ENCODE measurements at regions not wholly inside any gene's neighbourhood (a gene's known extent, or its start where the extent isn't known, plus 50 kb on each side); places are given as distances from the start of the nearest gene placed in this dataset.

DNA sequence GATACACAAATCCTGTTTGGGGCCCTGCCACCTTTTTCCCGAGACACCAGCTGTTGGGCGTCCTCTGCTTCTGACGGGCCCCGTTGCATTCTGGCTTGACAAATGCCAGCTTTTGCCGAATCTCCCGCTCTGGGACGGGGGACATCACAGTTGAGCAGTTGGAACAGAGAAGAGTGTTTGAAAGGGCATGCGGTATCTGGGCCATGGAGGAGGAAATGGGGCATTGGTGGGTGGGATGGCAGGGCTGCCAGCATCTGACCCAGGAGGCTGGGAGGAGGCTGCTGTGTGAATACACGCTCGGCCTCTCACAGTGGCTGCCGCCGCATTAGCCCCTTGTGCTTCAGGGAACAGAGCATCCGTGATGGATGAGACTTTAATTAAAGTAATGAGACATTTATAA, 184.3 kb upstream of the TNRC6C start:
- Histone ChIP-seq H4K20me1 (ENCODE audit: low read depth, low read length) (no peaks in the 10 kb centered on the region), H3K36me3 (ENCODE audit: low read length) (no peaks in the 10 kb centered on the region), H3K4me3 (ENCODE audit: insufficient read depth, low read length, poor library complexity, severe bottlenecking) (no peak overlapping the region), H3K27me3 (ENCODE audit: low read length) (no peaks in the 10 kb centered on the region), H3K9me2 (replicated peaks; ENCODE audit: insufficient read depth, low read length) (no peaks in the 10 kb centered on the region), H3K79me2 (ENCODE audit: insufficient read depth, low read length) (no peaks in the 10 kb centered on the region), H3K27ac (ENCODE audit: low read depth, low read length) (no peak overlapping the region), H3K4me2 (ENCODE audit: low read depth, low read length, poor library complexity, severe bottlenecking) (no peak overlapping the region), H2AFZ (ENCODE audit: low read depth, low read length, severe bottlenecking) (no peak overlapping the region), H3K9ac (ENCODE audit: low read length) (no peak overlapping the region), H3K9me3 (ENCODE audit: insufficient read depth, low read length) (no peaks in the 10 kb centered on the region), H3F3A (ENCODE audit: insufficient read depth) (no peaks in the 10 kb centered on the region)
- TF ChIP-seq, protein P1, sequence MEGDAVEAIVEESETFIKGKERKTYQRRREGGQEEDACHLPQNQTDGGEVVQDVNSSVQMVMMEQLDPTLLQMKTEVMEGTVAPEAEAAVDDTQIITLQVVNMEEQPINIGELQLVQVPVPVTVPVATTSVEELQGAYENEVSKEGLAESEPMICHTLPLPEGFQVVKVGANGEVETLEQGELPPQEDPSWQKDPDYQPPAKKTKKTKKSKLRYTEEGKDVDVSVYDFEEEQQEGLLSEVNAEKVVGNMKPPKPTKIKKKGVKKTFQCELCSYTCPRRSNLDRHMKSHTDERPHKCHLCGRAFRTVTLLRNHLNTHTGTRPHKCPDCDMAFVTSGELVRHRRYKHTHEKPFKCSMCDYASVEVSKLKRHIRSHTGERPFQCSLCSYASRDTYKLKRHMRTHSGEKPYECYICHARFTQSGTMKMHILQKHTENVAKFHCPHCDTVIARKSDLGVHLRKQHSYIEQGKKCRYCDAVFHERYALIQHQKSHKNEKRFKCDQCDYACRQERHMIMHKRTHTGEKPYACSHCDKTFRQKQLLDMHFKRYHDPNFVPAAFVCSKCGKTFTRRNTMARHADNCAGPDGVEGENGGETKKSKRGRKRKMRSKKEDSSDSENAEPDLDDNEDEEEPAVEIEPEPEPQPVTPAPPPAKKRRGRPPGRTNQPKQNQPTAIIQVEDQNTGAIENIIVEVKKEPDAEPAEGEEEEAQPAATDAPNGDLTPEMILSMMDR (IDR thresholded peaks at IDR 0.05; ENCODE audit: insufficient read depth, low read length, poor library complexity, severe bottlenecking) = no peak
- no peak for TF ChIP-seq EZH2phosphoT487 (conservative IDR thresholded peaks at IDR 0.05; ENCODE audit: low read length)

DNA sequence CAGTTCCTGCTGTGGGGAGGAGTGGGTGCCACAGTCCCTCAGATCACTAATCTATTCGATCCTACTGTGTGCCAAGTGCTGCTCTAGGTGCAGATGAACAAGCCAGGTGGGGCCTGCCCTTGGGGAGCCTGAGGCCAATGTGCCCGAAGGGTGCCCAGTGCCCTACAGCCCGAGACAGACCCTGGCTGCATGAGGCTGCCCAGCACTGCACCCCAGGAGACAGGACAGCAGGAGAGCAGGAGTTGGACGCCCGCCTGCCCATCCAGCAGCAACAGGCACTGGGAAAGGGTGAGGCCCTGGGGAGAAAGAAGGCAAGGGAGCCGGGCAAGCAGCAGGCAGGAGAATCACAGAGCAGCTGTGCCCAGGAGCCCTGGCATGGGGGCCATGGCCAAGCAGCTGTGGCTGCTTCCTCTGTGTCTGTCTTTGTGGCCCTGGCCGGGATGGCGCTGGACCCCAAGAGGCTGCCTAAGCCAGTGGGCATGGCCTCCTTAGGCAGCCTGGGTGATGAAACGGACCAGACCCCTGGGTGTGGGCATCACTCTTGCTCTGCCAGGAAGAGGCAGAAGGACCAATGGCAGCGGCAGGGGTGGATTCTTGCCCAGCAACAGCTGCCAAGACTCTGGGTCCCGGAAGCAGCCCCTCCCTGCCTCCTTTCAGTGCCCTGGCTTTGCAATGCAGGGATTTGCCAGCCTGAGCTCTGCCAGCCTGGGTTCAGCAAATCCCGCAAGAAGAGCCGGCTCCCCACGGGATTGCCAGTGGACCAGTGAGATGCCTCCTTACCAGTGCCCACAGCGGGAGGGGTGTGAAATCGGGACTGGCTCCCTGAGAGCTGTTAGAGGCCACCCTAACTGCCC, 179.6 kb upstream of the TNRC6C start:
- H3F3A ChIP-seq (ENCODE audit: insufficient read depth) = no peaks in the 10 kb centered on the region
- TF ChIP-seq, protein P1 (IDR thresholded peaks at IDR 0.05; ENCODE audit: insufficient read depth, low read length, poor library complexity, severe bottlenecking) = no peak
- no peak for TF ChIP-seq EZH2phosphoT487 (conservative IDR thresholded peaks at IDR 0.05; ENCODE audit: low read length)
- no peak overlapping the region for H3K4me2 ChIP-seq (ENCODE audit: low read depth, low read length, poor library complexity, severe bottlenecking)
- no peaks in the 10 kb centered on the region for H3K9me2 ChIP-seq (replicated peaks; ENCODE audit: insufficient read depth, low read length)
- H3K27ac ChIP-seq (ENCODE audit: low read depth, low read length) = no peak overlapping the region
- no peaks in the 10 kb centered on the region for H3K9me3 ChIP-seq (ENCODE audit: insufficient read depth, low read length)
- no peaks in the 10 kb centered on the region for H3K36me3 ChIP-seq (ENCODE audit: low read length)
- H3K4me3 ChIP-seq (ENCODE audit: insufficient read depth, low read length, poor library complexity, severe bottlenecking) = no peak overlapping the region
- no peak overlapping the region for H2AFZ ChIP-seq (ENCODE audit: low read depth, low read length, severe bottlenecking)
- no peaks in the 10 kb centered on the region for H3K79me2 ChIP-seq (ENCODE audit: insufficient read depth, low read length)
- no peaks in the 10 kb centered on the region for H3K27me3 ChIP-seq (ENCODE audit: low read length)
- H3K9ac ChIP-seq (ENCODE audit: low read length) = no peak overlapping the region
- H4K20me1 ChIP-seq (ENCODE audit: low read depth, low read length) = no peaks in the 10 kb centered on the region

DNA sequence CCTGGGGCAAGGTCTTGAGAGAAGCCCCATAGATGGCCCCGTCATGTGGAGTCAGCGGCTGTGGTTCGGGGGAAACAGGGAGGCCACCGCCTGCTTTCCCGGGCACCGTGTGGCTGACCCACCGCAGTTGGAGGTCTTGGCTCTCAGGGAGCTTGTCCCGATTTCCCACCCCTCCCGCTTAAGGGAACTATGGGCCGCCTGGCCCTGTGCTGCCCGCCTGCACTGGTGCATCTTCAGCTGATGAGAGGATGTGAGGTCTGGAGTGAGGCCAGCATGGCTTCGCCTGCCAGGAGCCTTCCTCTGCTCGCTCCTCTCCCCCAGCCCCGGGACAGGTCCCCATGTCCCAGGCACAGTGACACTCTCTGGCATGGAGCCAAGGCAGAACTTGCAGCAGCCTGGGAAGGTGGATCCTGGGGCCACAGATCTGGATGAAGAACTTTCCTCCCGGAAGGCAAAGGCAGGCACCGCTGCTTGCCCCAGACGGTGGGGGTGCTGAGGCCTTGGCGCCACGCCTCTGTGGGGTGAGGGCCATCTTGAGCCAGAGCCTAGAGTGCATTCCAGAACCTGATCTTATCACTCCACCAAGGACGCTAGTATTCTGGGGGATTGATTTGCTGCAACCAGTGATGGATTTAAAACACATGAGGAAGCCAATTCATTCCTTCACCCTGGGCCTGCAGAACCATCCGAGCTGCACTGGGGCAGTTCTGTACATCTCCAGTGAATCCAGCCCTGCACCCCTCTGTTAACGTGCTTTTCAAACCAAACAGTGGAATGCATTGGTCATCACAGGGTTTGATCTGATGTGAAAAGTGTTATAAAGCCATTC, 178.6 kb upstream of the TNRC6C start:
- no peak for TF ChIP-seq EZH2phosphoT487 (conservative IDR thresholded peaks at IDR 0.05; ENCODE audit: low read length)
- TF ChIP-seq, protein P1 (IDR thresholded peaks at IDR 0.05; ENCODE audit: insufficient read depth, low read length, poor library complexity, severe bottlenecking) = no peak
- Histone ChIP-seq H3F3A (ENCODE audit: insufficient read depth) (no peaks in the 10 kb centered on the region), H3K9me2 (replicated peaks; ENCODE audit: insufficient read depth, low read length) (no peaks in the 10 kb centered on the region), H3K9me3 (ENCODE audit: insufficient read depth, low read length) (no peaks in the 10 kb centered on the region), H3K4me2 (ENCODE audit: low read depth, low read length, poor library complexity, severe bottlenecking) (no peak overlapping the region), H4K20me1 (ENCODE audit: low read depth, low read length) (no peaks in the 10 kb centered on the region), H2AFZ (ENCODE audit: low read depth, low read length, severe bottlenecking) (no peak overlapping the region), H3K9ac (ENCODE audit: low read length) (no peak overlapping the region), H3K27ac (ENCODE audit: low read depth, low read length) (no peak overlapping the region), H3K79me2 (ENCODE audit: insufficient read depth, low read length) (no peaks in the 10 kb centered on the region), H3K4me3 (ENCODE audit: insufficient read depth, low read length, poor library complexity, severe bottlenecking) (no peak overlapping the region), H3K27me3 (ENCODE audit: low read length) (no peaks in the 10 kb centered on the region), H3K36me3 (ENCODE audit: low read length) (no peaks in the 10 kb centered on the region)
